ENCODE measurements at regions not wholly inside any gene's neighbourhood (a gene's known extent, or its start where the extent isn't known, plus 50 kb on each side); places are given as distances from the start of the nearest gene placed in this dataset.

GRCh38 chr2:167843657-167844056 lies 403.7 kb downstream of the STK39 start:
- ATAC-seq = no peak
- CTCF ChIA-PET = no interaction called here
- no peaks in the 10 kb centered on the region for H3K4me1 ChIP-seq (ENCODE audit: control insufficient read depth, insufficient read depth, low read length)
- no peak for DNase-seq (ENCODE audit: low read depth, low spot score)
- no peaks in the 10 kb centered on the region for H3K27me3 ChIP-seq (ENCODE audit: control insufficient read depth, insufficient read depth, low read length)
- no peak overlapping the region for H3K4me3 ChIP-seq (ENCODE audit: low read depth in 2 of 2, low read length in 2 of 2)
- in situ Hi-C loops (cut with HindIII; ENCODE audit: low pct_unique_long_range_greater_than_20kb, low sequenced_read_pairs) (no loop called here), intact Hi-C loops (cut with micrococcal nuclease; ENCODE audit: unreplicated experiment) (no loop called here)
- POLR2A ChIA-PET = no interaction called here
- H3K36me3 ChIP-seq (ENCODE audit: control insufficient read depth, insufficient read depth, low read length) = no peaks in the 10 kb centered on the region
- no peaks in the 10 kb centered on the region for H3K9me3 ChIP-seq (ENCODE audit: control insufficient read depth, insufficient read depth, low read depth, low read length)
- no peak for TF ChIP-seq TCF7L2 (IDR thresholded peaks at IDR 0.05; ENCODE audit: low read depth, low read length)
- TF ChIP-seq SIN3A (IDR thresholded peaks at IDR 0.05; ENCODE audit: borderline replicate concordance, insufficient read depth, low read depth, low read length) = no peak
- TF ChIP-seq REST (IDR thresholded peaks at IDR 0.05; ENCODE audit: insufficient read depth in 1 of 2, low read depth in 2 of 2, low read length in 1 of 2) = no peak
- TF ChIP-seq CTCF (IDR thresholded peaks at IDR 0.05) = no peak
- TF ChIP-seq POLR2AphosphoS5 (IDR thresholded peaks at IDR 0.05; ENCODE audit: low read depth, low read length) = no peak
- H3K27ac ChIP-seq (ENCODE audit: low read length) = no peak overlapping the region
- BruUV-seq (replicated peaks) = no TSS peak

- TF ChIP-seq SIN3A (IDR thresholded peaks at IDR 0.05; ENCODE audit: borderline replicate concordance, insufficient read depth, low read depth, low read length) (no peak), POLR2AphosphoS5 (IDR thresholded peaks at IDR 0.05; ENCODE audit: low read depth, low read length) (no peak), TCF7L2 (IDR thresholded peaks at IDR 0.05; ENCODE audit: low read depth, low read length) (no peak), CTCF (IDR thresholded peaks at IDR 0.05) (no peak)
- ATAC-seq = no peak
These were observed 404.2 kb downstream of the STK39 start for GRCh38 chr2:167843217-167843616.

More at GRCh38 chr2:167843217-167843616, 404.2 kb downstream of the STK39 start:
- H3K27ac ChIP-seq (ENCODE audit: low read length) = no peak overlapping the region
- in situ Hi-C loops (cut with HindIII; ENCODE audit: low pct_unique_long_range_greater_than_20kb, low sequenced_read_pairs) (no loop called here), intact Hi-C loops (cut with micrococcal nuclease; ENCODE audit: unreplicated experiment) (no loop called here)
- H3K27me3 ChIP-seq (ENCODE audit: control insufficient read depth, insufficient read depth, low read length) = no peaks in the 10 kb centered on the region
- ChIA-PET CTCF (no interaction called here), POLR2A (no interaction called here)
- BruUV-seq (replicated peaks) = no TSS peak
- no peaks in the 10 kb centered on the region for H3K36me3 ChIP-seq (ENCODE audit: control insufficient read depth, insufficient read depth, low read length)
- H3K4me3 ChIP-seq (ENCODE audit: low read depth in 2 of 2, low read length in 2 of 2) = no peak overlapping the region
- no peaks in the 10 kb centered on the region for H3K4me1 ChIP-seq (ENCODE audit: control insufficient read depth, insufficient read depth, low read length)
- H3K9me3 ChIP-seq (ENCODE audit: control insufficient read depth, insufficient read depth, low read depth, low read length) = no peaks in the 10 kb centered on the region
- no peak for DNase-seq (ENCODE audit: low read depth, low spot score)
